ENCODE measurements at regions not wholly inside any gene's neighbourhood (a gene's known extent, or its start where the extent isn't known, plus 50 kb on each side); places are given as distances from the start of the nearest gene placed in this dataset.

GRCh38 chr13:23985839-23986238 lies 88.5 kb upstream of the C1QTNF9B start:
- TF ChIP-seq CTCF (IDR thresholded peaks at IDR 0.05): no peak
- no peak for TF ChIP-seq POLR2A (IDR thresholded peaks at IDR 0.05)
